ENCODE measurements at regions not wholly inside any gene's neighbourhood (a gene's known extent, or its start where the extent isn't known, plus 50 kb on each side); places are given as distances from the start of the nearest gene placed in this dataset.
A peak's percentile ranks its signal among the peaks of the same experiment; 100 is the strongest.

- Histone ChIP-seq H2BK5ac (ENCODE audit: low read depth, low read length) (no peak overlapping the region), H3K18ac (ENCODE audit: extremely low read depth, low read length) (no peak overlapping the region), H3K23ac (ENCODE audit: insufficient read length) (no peak overlapping the region), H2BK12ac (ENCODE audit: low read depth, low read length) (no peak overlapping the region), H3K4me3 (ENCODE audit: extremely low read depth in 1 of 4, insufficient read depth in 2 of 4, low read depth in 3 of 4, low read length in 4 of 4) (no peak overlapping the region), H2AK5ac (ENCODE audit: low read depth, low read length) (no peak overlapping the region), H3K4ac (replicated peaks; ENCODE audit: insufficient read length, low read depth, low read length) (no peak overlapping the region), H3K79me1 (ENCODE audit: low read depth, low read length) (no peaks in the 10 kb centered on the region), H3K79me2 (ENCODE audit: control insufficient read depth in 1 of 2, insufficient read depth in 2 of 2, low read length in 2 of 2) (no peaks in the 10 kb centered on the region), H3K14ac (ENCODE audit: insufficient read length) (no peak overlapping the region), H3K23me2 (ENCODE audit: low read depth, low read length) (no peaks in the 10 kb centered on the region), H3K9ac (replicated peaks in 1 of 4; ENCODE audit: extremely low read depth in 1 of 4, low read depth in 3 of 4, low read length in 3 of 4) (no peak overlapping the region), H3K27ac (ENCODE audit: low read depth, low read length) (no peak overlapping the region), H2AFZ (ENCODE audit: low read length) (no peak overlapping the region), H4K20me1 (replicated peaks in 1 of 2; ENCODE audit: control insufficient read depth in 1 of 2, insufficient read depth in 2 of 2, low read length in 2 of 2) (no peaks in the 10 kb centered on the region), H2BK15ac (ENCODE audit: low read length) (no peak overlapping the region), H4K5ac (ENCODE audit: insufficient read length, low read depth, low read length) (no peak overlapping the region), H3K4me2 (ENCODE audit: insufficient read depth in 1 of 2, low read depth in 2 of 2, low read length in 2 of 2) (no peak overlapping the region), H3K27me3 (replicated peaks in 1 of 4; ENCODE audit: control insufficient read depth in 3 of 4, extremely low read depth in 1 of 4, insufficient read depth in 3 of 4, low read length in 3 of 4) (no peaks in the 10 kb centered on the region), H4K8ac (ENCODE audit: extremely low read depth, insufficient read depth, low read length) (no peak overlapping the region), H4K91ac (replicated peaks; ENCODE audit: insufficient read length, low read length) (no peak overlapping the region), H3K9me3 (ENCODE audit: insufficient read depth in 2 of 2, low read depth in 1 of 2, low read length in 1 of 2) (no peaks in the 10 kb centered on the region), H3K4me1 (replicated peaks in 1 of 4; ENCODE audit: control insufficient read depth in 3 of 4, insufficient read depth in 4 of 4, low read length in 3 of 4) (0 out of 7 replicates have a peak, but pooled peaks cover 0 to 2% (median 0%) of the 10 kb centered on the region in 4 experiments), H3K36me3 (ENCODE audit: control insufficient read depth in 2 of 4, insufficient read depth in 4 of 4, low read length in 3 of 4) (no peaks in the 10 kb centered on the region), H2BK20ac (ENCODE audit: low read length) (no peak overlapping the region), H2BK120ac (replicated peaks; ENCODE audit: low read depth, low read length) (no peak overlapping the region), H3K56ac (replicated peaks; ENCODE audit: insufficient read length, low read depth, low read length) (no peak overlapping the region)
- DNase-seq (ENCODE audit: low read depth in 1 of 2, low spot score in 2 of 2): no peak
- no peak for FAIRE-seq
- no peak for TF ChIP-seq CHD1 (IDR thresholded peaks at IDR 0.05; ENCODE audit: low read depth, low read length)
- no peak for TF ChIP-seq BACH1 (IDR thresholded peaks at IDR 0.05; ENCODE audit: low read length)
- peak in 1 of 3 experiments; percentile 31; a peak in 2 of 4 replicates for TF ChIP-seq CTCF (IDR thresholded peaks at IDR 0.05; ENCODE audit: control extremely low read depth in 1 of 3, insufficient read depth in 1 of 3, low read depth in 1 of 3, low read length in 3 of 3)
- peak; percentile 55 to 64 for TF ChIP-seq RAD21 (IDR thresholded peaks at IDR 0.05 in 1 of 2, conservative IDR thresholded peaks at IDR 0.05 in 1 of 2; ENCODE audit: low read depth in 2 of 2, low read length in 2 of 2)
- no peak for TF ChIP-seq MAX (IDR thresholded peaks at IDR 0.05)
- ChIA-PET CTCF (ENCODE audit: partially characterized antibody) (interaction anchor here (1.0 to 2.1 kb wide), 7 partner anchors 15 to 667 kb away, joined by 3 to 9 read pairs (median 3); no protein-coding TSS in a partner anchor), POLR2A (ENCODE audit: partially characterized antibody) (no interaction called here)
Observed at GRCh38 chr5:101362067-101362466, 459.0 kb upstream of the ST8SIA4 start.

All from H1 (cell line).